Left renal cortex interstitium (tissue), 4 donors: ENCODE measurements at regions not wholly inside any gene's neighbourhood (a gene's known extent, or its start where the extent isn't known, plus 50 kb on each side); places are given as distances from the start of the nearest gene placed in this dataset.
"Not testable (repeated sequence)": the region's sequence is repeated elsewhere in the genome, so short reads cannot be mapped to it uniquely, and the experiment has no call there.

Experiments
- DNase-seq, 4 donors: peaks; one replicate each; pipeline ENCODE4 v3.0.0-alpha.2; 2013; ENCODE audit warnings: low read depth in 4 of 4, low spot score in 2 of 4, missing footprints in 1 of 4

GRCh38 chr6:75031102-75031501, 174.8 kb downstream of the COL12A1 start:
- not testable (repeated sequence) for DNase-seq

DNA sequence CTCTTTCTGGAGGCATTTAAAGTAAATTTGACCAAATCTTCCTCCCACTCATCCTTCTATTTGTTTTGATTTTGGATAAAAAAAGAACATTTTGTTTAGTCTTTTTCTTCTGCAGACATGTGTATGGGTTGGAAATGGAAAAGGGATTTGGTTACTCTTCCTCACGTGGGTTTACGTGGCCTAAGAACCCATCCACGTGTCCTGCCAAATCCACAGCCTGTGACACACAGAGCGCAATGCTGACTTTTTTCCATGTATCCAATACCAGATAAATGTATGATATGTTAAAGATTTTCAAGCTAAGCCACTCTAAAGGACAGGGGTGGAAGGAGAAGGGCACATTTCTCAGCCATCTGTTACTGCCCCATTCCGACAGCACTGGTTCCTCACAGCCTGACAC, 176.5 kb downstream of the COL12A1 start:
- DNase-seq: no peak

DNA sequence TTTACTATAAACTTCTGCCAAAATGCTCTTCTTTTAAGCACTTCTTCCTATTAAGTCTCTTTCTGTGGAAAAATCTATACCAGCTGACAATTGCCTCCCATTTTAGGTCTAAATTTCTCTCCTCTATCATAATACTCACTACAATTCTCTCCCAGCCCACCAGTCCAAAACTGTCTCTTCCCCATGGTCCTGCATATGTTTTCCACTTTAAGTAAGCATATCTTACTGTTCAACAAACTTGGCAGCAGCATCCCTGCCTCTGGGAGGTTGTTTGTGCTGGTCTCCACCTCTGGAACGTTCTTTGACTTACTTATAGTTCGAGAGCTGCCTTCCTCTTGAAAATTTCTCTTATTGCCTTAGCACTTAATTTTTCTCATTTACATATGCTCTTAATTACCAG, 180.5 kb downstream of the COL12A1 start:
- no peak for DNase-seq

DNA sequence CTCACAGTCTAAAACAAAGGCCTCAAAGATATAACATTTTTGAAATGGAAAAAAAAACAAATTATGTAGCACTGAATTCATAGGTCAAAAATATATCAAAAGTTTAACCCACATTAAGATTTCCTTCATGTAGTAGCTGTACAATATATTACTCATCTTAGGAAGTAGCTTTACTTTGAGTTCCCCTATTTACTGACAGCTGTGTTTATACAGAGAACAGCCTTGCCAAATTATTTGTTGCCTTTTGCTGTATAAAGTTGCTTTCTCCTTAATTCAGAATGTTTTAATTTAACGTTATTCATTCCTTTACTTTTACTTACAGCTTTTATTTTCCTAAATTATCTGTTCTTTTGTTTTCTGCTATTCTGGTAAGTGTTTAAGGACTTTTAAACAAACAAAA, 181.0 kb downstream of the COL12A1 start:
- DNase-seq: no peak

GRCh38 chr6:75023634-75024033, 182.2 kb downstream of the COL12A1 start:
- no peak for DNase-seq

GRCh38 chr6:75020971-75021370, 184.9 kb downstream of the COL12A1 start:
- no peak for DNase-seq

- DNase-seq: no peak
Measured at GRCh38 chr6:75020376-75020775, 185.5 kb downstream of the COL12A1 start.

DNA sequence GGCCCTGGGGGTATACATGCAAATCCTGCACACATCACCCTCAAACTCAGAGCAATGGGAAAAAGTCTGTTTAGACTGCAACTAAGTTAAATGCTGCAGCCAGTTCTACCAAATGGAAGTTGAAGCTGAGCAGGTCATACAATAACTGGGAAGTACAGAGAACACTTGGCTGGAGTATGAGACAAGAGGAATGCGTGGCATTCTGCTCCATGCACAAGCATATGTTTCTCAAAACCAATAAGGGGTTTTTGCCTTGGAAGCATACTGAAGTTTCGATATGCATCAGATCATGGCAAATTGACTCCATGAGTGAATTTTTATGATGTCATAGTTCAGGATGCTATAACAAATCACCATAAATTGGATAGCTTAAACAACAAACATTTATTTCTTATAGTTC, 193.8 kb downstream of the COL12A1 start:
- DNase-seq: no peak

- not testable (repeated sequence) for DNase-seq
Measured at GRCh38 chr6:75003984-75004383, 201.9 kb downstream of the COL12A1 start.

GRCh38 chr6:74997646-74998045, 208.2 kb downstream of the COL12A1 start:
- DNase-seq: no peak

GRCh38 chr6:74993136-74993535, 212.7 kb downstream of the COL12A1 start:
- no peak for DNase-seq

- no peak for DNase-seq
Measured at GRCh38 chr6:74991573-74992332, 214.1 kb downstream of the COL12A1 start.

- no peak for DNase-seq
Measured at GRCh38 chr6:74979065-74979766, 226.6 kb downstream of the COL12A1 start.

- no peak for DNase-seq
Measured at GRCh38 chr6:74976701-74977100, 229.2 kb downstream of the COL12A1 start.

- no peak for DNase-seq
Measured at GRCh38 chr6:74976026-74976425, 229.8 kb downstream of the COL12A1 start.

DNA sequence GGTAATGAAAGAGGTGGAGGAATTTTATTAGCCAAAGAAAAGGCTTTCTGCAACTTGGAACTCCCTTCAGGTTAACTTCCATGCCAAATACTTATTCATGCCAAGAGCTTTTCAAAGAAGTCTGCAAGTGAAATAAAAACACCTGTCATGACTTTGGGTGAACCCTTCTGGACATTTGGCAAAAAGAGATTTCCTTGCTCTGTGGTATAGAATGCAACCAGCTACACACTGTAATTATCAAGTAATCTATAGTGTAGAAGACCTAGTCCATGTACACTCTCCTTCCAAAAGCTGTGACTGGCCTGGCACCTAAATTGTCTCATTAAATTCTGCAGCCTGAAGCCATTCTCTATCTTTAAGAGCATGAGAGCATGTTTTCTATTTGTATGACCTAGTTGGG, 232.3 kb downstream of the COL12A1 start:
- no peak for DNase-seq

- no peak for DNase-seq
Measured at GRCh38 chr6:74971633-74972032, 234.2 kb downstream of the COL12A1 start.

- DNase-seq: no peak
Measured at GRCh38 chr6:74969591-74970267, 236.1 kb downstream of the COL12A1 start.

DNA sequence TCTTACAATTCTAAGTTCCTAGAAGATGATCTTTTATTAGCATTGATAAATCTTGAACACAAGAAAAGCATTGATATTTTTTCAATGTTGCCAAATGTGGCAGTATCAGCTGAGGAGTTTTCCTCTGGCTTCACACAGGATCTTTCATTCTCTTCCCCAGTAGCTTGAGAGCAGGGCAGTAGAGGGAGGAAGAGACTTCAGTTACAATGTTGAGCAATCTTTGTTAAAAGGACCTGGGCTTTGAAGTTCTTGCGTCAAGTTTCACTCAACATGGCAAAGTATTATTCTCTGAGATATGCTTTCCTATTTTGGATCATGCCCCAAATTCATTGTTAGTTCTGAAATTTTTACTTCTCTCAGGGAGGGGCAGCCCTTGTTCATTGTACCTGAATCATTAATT, 238.0 kb downstream of the COL12A1 start:
- DNase-seq: no peak

- no peak for DNase-seq
Measured at GRCh38 chr6:74966712-74967111, 239.1 kb downstream of the COL12A1 start.

DNA sequence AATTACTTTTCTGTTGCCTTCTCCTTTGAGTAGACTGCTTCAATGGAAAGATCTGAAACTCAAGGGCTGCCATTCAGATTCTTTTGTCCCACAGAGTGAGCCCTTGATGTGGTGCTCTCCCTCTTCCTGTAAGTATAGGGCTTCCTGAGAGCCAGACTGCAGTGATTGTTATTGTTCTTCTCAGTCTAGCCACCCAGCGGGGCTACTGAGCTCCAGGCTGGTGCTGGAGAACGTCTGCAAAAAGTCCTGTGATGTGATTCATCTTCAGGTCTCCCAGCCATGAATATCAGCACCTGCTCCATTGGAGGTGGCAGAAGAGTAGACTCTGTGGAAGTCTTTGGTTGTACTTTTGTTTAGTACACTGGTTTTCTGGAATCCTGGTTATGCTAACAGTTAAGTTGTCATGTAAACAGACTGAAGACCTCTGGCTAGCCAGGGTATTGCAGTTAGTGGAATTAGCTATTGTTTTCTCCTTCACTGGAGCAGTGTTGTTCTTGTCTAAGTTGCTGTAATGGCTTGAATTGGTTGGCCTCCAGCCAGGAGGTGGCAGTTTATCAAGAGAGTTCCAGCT, 240.9 kb downstream of the COL12A1 start:
- no peak for DNase-seq
